ELF-1 (cell line): ENCODE measurements at regions not wholly inside any gene's neighbourhood (a gene's known extent, or its start where the extent isn't known, plus 50 kb on each side); places are given as distances from the start of the nearest gene placed in this dataset.

Experiments
- DNase-seq: peaks from one replicate; pipeline ENCODE4 v3.0.0-alpha.2; 2016; ENCODE audit warnings: low read depth, low spot score

DNA sequence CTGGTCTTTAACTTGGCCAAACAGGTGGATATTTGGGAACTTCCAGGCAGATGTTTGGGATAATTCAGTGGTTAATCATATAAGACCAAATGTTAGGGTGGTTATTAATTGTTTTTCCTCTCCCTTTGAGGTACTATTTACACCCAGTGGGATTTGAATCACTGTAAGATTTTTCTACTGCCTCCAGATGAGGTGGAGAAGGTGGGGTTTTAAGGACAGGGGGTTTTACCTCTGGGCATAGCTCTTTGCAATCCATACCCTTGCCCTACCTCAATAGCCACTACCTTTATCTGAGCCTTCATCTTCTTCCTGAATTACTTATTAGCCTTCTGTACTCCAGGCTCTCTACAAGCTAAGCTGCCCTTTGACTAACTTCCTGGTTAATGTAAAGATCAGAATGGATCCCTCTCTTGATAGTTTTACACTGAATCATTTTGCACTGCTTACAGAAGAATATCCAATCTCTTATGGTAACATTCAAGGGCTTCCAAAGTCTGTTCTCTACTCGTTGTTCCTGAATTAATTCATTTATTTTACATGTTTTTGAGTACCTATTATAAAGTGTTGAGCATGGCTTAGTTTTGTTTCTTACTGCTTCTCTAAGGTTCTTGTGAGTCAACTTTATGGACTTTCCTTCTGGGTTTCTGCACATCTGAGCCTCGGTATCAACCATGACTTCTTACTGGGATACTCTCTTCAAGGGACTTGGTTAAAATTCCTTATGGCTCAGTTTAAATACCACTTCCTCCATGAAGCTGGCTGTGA is 331.2 kb upstream of the TBL1XR1 start:
- no peak for DNase-seq

DNA sequence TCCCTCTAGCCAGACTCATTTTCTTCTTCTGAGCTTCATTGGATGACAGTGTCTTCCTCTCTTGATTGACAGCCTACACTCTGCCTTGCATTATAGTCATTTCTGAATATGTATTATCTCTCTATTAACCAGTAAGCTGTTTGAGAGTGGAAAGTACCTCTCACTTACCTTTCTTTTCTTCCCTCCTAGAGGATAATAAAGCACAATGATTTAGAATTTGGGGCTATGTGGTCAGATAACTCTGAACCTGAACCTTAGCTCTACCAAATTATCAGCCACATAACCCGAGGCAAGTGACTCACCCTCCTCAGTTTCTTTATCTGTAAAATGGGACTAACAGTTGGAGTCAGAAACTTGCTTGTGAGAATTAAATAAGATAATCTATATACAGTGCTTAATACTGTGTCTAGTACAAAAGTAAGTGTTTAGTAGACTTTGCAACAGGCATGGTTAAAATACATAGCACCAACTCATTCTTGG is 331.8 kb upstream of the TBL1XR1 start:
- DNase-seq: no peak

DNA sequence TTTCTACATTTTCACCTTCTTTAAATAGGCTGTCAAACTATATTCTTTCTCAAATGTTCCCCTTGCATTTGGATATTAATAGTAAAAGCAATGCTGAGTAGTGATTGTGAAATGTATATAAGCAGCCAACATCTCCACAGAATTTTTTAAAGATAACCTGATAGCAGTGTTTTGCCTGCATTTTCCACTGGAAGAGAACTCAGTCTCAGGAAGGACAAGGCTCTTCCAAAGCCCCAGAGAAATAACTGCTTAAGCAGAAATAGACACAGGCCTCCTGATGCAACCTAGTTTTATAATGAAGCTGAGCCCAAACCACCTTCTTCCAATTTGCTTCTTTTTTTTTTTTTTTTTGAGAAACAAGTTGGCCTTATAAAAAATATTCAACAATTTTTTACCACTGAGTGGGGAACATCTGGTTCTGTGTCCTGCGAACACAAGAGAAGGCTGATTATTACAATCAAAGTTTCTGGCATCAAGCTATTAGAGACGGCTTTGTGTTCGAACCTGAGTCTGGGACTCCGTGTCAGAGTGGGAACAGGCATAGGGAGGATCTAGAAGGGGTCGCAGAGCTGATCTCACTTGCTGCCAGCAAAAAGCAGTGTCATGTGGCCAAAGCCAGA is 332.5 kb upstream of the TBL1XR1 start:
- DNase-seq: no peak

DNA sequence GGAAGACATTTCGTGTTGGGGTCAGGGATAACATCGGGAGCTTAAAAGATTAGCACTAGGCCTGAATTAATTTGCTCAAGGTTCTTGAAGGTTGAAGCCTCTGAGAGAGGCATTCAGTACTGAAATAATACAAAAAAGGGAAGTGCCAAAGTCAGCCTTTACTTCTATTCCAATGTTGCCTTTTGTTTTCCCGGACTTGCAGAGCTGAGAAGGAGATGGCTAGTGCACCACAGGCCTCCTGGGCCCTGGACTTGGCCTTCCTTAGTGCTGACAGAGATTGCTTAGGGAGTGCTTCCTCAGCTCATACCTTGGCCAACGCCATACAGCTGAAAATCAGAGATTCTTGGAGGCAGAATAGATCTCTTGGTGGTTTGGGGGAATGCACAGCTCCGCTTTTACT is 333.6 kb upstream of the TBL1XR1 start:
- no peak for DNase-seq

DNA sequence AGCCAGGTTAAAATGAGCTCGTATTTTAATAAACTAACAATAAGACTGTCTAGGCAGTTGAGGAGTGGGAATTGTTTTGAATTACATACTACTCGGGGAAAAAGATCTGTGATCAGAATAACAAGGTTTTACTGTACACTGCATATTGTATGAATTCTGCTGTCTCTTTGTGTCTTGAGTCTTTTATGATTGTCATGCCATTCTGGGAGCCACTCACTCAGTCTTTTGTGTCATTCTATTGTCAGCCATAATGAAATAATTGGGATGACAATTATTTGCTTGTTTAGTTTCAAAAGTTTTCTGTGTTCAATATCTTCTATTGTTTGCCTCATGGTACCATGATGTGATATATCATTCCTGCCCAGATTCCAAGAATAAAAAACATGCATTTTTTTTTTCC is 339.6 kb upstream of the TBL1XR1 start:
- DNase-seq: no peak

DNA sequence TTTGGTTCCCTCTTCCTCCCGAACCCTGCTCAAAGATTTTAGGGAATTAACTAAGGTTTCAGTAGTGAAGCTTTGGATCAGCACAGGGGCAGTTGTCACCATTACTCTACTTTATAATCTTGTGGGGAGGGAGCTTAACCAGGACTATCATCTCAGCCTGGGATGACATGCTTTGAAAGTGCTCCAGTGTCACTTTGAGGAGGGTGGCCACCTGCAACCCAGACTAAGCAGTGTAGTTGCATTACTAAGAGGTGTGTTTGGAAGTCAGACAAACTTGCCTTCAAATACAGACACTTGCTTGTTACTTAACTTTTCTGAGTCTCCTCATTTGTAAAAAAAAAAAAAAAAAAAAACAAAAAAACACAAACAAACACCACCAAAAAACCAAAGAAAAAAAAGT is 340.3 kb upstream of the TBL1XR1 start:
- no peak for DNase-seq

DNA sequence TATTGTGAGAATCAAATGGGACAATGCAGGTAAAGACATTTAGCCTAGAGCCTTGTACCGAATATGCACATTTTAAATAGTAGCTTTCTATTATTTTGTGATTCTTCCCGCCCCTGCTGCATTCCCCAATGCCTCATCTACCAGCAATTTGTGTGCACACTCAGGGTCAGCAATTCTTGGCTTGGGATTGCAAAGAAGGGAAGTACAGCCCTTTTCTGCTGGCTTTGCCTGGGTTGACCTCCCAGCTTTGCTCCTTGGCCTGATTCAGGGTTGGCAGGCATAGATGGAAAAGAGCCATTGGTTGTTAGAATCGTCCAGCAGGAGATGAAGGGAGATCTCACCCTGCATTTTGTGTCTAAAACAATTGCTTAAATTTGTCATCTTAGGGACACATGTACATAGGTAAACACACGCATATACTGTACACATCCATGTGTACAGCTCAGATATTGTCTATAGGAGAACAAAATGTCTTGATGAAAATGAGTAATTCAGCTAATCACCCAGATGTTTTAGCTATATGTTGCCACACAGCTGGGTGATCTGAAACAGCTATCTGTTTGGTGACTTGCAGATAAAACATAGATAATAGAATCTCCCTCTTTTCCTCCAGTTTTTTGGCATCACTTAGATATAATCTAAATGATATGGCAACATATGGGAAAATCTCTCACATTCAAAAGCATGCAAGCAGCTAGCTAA is 340.9 kb upstream of the TBL1XR1 start:
- DNase-seq: no peak

DNA sequence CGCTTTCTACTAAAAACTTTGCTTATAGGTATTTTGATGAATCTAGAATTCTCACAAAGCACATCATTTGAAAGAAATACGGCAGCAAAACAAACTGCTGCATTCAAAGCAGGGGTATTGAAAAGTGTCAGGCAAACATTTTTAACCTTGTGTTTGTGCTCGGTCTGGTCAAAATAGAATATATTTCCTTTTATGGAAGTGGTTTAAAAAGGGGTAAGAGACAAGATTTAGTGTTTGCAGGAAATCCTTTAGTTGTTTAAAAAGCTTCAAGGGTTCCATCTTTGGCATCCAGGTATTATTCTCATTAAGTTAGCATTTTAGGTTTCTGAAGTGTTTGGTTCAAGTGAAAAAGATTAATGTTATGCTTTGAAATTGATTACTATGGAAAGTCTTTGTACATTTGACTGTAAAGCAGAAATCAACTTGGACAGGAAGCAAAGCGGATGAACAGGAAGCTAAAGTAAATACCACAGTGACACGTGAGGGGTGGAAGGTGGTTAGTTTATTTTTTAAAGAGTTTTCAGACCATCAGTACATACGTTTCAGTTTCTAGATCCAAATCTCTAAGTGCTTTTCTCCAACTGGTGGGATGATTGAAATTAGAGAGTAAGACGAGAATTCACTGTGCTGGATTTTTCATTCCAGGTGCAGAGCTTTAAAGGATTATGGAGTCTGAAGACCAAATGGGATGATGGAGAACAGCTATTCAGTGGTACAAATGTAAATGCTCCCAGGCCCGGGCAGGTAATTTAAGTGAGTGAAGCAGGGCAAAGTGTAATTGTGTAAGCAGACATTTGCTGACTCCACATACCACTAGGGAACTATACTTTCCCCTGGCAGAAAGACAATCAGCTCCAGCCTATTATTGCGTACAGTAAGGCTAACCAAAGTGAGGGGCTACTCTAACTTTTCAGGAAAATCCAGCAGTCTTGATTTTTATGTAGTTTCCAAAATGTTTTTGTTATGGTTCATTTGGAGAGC is 341.8 kb upstream of the TBL1XR1 start:
- no peak for DNase-seq

DNA sequence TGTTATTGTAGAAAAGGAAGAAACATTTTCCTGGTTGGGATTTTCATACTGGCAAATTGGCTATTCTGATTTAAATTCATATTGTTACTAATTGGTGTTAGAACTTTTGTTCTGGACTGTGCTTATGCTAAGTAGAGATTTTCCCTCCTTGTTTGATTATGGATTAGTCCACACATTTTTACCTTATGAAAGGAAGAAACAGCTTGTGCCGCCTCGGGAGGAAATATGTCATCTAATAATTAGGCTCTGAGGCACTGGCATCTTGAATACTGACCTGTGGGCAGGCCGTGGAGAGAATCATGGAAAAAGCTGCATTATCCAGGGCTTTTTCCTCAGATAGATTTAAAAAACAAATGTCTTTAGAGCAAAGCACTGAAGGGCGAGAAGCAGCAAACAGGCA is 344.3 kb upstream of the TBL1XR1 start:
- no peak for DNase-seq

DNA sequence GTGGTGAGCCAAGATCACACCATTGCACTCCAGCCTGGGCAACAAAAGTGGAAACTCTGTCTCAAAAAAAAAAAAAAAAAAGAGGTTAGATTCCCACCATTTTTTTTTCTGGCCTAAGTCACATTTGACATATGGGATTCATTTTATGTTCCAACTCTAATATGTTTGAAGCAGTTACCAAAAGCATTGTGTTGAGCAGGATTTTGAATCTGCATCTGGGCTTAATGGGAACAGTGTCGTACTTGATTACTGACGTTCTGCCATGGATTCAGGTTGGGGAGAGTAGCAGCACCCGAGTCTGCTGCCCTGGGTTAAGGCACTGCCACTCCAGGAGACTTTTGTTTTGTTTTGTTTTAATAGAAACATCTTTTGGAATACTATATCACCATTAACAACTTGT is 348.7 kb upstream of the TBL1XR1 start:
- DNase-seq: no peak

DNA sequence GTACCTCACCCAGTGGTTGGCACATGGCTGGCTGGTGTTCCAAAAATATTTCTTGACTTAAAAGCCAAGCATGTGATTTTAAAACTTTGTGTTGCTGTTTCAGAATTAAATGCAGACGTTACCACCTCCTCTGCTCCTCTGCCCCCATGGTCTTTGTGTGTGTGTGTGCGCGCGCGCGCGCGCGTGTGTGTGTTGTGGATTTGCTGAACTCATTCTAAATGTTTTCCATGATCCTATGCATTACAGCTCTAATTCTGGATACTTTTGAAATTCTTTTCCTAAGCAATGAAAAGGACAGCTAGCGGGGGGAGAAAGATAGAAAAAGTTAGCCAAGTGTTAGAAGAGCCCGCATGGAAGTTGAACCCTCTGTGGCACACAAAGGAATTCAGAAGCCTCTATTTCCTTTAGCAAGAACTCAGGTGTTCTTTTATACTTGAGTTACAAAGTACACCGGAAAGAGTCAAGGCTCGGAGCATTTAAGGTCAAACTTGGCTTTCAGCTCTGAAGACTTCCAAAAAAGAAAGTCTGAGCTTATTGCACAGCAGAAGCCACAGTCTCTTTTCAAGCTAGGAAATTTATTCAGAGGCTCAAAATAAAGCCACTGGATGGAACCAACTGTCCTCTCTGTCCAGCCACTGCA is 350.5 kb upstream of the TBL1XR1 start:
- no peak for DNase-seq

DNA sequence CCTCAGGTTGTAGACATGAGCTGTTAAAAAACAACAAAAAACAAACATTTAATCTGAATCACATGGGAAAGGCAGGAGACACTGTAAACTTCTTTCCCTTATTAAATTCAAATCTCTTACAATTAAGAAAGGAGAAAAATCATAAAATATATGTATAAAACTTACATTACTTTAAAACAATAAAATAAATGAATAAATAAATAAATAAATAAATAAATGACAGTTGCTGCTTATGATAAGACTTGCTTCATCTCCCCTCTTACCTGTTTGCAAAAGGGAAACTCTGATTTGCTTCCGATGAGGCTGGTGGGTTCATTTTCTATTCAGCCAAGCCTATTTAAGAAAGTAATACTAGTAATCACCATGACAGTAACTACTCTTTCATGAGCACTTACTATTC is 353.4 kb upstream of the TBL1XR1 start:
- no peak for DNase-seq

DNA sequence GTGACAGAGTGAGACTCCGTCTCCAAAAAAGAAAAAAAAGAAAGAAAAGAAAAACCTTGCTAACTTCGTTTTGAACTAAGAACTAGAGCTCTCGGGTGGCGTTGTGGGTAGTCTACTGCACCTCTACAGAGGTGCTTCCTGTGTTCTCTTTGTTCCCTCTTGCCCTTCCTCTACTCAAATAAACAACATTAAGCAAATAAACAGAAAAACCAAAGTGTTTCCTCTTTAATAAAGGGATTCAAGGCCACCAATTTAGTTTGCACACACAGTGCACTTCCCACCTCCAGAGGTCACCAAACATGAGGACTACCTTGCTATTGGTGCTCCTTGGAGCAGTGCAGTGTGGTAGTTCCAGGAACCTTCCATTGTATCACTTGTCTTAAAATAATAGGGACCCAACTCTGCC is 354.2 kb upstream of the TBL1XR1 start:
- DNase-seq: no peak

DNA sequence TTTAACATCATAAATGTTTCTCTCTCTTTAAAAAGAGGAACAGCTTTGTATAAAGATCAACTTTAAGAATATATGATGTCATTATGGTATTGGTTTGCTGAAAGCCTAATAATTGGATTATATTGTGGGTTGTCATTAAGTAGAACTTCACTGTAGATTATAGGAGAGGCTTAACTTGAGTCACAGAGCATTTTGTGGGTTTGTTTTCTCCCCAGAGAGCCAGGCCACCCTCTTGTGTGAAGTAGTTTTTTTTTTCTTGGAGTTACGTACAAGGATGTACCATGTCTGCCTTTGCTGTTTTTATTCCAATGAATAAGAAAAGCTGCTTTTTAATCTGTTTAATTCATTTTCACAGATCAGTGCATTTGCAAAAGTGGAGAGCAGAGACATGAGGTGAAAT is 354.8 kb upstream of the TBL1XR1 start:
- no peak for DNase-seq

DNA sequence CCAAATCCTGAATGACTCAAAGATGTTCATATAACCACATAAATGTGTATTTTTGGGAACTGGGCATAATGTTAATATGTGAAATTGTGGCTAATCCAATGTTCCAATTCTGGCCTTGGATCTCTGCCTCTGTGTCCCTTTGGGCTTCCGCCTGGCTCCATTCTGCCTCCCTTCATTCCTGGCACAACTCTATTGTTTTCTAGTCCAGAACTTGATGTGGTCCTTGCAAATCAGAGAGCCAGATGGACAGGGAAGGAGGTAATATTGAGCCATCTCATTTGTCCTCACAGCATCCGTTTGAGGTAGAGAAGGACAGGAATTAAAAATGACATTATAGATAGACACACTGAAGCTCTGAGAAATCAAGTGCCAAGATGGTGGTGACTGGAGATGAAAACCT is 355.7 kb upstream of the TBL1XR1 start:
- DNase-seq: no peak

DNA sequence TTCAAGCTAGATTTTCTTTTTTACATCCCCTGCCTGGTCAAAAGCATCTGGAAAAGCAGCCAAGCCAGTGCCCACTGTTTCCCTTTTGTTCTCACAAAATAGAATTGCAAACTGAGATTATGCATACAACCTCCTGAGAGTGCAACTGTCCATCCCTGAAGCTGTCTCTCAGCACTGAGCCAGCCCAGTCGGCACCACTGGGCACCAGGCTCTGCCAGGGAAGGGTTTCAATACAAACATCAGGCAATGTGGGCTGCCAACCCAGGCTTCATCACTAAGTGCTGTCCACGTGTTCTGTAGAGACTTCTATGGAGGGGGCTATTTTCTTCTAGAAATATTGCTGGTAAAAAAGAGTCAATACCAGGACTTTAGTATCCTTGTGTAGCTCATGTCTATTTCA is 356.3 kb upstream of the TBL1XR1 start:
- DNase-seq: no peak

DNA sequence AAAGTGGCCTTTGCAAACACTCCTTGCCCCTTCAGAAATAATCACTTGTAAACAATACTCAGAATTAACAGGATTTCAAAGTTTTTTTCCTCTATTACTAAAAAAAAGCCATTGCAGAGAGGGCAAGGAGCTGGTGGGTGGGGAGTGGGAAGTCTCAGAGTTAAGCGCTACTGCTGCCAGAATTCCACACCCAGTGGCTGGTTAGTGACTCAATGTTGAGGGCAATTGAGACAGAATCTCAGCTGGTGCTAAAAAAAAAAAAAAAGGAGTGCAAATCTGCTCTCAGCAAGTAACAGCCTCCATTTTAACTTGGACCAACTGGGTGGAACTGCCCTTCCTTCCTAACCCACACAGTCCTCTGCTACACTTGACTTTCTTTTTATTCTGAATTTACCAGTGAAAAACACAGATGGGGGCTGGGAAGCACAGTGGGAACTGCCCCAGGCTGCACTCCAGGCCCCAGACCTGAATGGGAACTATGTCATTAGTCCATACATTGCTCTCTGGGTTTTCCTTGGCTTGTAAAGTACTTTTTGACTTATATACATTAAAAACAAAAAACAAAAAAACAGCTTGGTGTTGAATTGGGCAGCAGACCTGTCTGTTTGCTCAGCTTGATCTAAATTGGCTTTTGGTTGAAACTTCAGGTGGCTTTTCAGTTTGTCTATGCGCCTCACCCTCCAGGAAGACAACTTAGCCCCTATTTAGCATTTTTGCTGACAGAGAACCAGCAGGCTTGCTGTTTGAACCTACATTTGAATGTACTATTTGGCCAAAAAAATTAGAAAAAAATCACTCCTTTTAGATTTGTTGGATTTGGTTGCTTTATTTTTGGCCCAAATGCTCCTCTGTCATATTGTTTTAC is 357.8 kb upstream of the TBL1XR1 start:
- peak; percentile 75 for DNase-seq

DNA sequence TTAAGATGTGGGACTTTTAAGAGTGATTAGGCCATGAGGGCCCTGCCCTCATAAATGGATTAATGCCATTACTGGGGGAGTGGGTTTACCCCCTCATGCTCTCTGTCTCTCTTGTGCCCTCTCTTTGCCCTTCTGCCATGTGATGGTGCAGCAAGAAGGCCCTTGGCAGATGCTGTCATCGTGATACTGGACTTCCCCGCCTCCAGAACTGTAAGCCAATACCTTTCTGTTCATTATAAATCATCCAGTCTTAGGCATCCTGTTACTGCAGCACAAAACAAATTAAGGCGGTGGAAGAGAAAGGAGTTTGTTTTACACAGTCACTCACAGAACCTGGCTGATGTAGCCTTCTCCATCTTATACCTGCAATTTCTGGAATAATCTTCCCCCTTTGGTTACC is 360.3 kb upstream of the TBL1XR1 start:
- DNase-seq: no peak

DNA sequence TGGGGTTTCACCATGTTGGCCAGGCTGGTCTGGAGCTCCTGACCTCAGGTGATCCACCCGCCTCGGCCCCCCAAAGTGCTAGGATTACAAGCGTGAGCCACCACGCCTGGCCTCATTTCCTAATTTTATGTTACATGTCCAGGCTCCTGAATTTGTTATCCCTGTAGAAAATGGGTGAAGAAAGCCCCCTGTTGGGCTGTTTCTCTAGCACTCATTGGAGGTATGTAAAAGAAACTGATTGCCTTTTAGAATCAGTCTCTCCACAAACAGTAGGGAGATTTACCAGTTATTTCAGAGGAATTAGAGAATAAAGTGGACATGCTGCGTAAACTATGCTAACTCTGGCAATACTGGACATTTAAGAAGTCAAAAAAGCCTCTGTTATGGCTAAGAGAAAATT is 364.1 kb upstream of the TBL1XR1 start:
- DNase-seq: no peak

DNA sequence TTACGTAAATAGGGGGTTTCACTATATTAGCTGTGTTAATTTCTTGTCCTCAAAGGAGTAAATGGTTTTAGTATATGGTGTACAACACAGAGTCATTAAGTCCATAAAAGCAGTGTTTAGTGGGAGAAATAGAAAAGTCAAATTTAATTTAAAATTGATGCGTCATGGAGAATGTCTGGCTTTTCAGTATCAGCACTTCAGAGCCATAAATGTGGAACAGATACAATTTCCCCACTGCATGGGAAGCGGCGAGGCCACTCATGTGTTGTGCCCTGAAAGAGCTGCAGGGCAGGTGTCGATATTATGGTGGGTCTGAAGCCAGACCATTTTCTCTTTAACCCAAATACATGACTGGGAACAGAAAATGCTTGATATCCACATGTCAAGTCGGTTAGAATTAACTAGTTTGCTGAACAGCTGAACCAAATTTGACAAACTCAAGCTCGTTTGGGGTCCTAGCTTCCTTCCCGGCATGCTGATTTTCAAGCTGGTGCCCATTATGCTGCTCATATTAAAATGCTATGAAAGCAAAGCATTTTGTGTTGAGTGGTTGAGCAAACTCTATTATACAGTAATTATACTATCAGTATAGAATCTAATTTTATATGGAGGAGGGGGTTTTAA is 364.6 kb upstream of the TBL1XR1 start:
- DNase-seq: no peak
